HCT116 (cell line): ENCODE measurements at regions not wholly inside any gene's neighbourhood (a gene's known extent, or its start where the extent isn't known, plus 50 kb on each side); places are given as distances from the start of the nearest gene placed in this dataset.

Experiments used
- ATAC-seq: fragments of 200-7000 bp; cut with Tn5 transposase; 2 replicates; pipeline ENCODE4 v1.9.1; 2020; ENCODE audit warnings: mild to moderate bottlenecking, moderate library complexity
- BruUV-seq: library from RNA; stranded (reverse); fragments of 400-500 nt; replicated peaks from 2 replicates; lab custom pipeline; 2021; lab: Mats Ljungman, UMichigan
- CTCF ChIA-PET: fragments of 300-600 bp; sonication (Branson Sonifier 250); formaldehyde crosslinking; loops from one replicate; lab custom pipeline; 2021; ENCODE audit warnings: antibody characterized with exemption; lab: Charles Lee
- POLR2A ChIA-PET: fragments of 300-600, 350-600 bp; sonication (Branson Sonifier 250); formaldehyde crosslinking; loops from one replicate; lab custom pipeline; 2021; ENCODE audit warnings: antibody characterized with exemption; lab: Charles Lee
- RAD21 ChIA-PET, 2 experiments: fragments of 300-600 bp; sonication (Branson Sonifier 250); formaldehyde crosslinking; loops; one replicate each; lab custom pipeline; 2023; ENCODE audit warnings: low total read pairs in 2 of 2; ENCODE audit not compliant: uncharacterized antibody in 2 of 2, unreplicated experiment in 2 of 2, low non-redundant PET in 1 of 2; lab: Charles Lee
- DNase-seq: peaks from one replicate; pipeline ENCODE4 v3.0.0-alpha.2; 2010; ENCODE audit warnings: low read depth, low spot score
- H2AFZ ChIP-seq: fragments of 200-600 bp; shearing (Covaris generic), sonication (generic); 2 replicates; pipeline ENCODE4 v1.6.1; 2017; ENCODE audit warnings: low read depth, mixed run types, mixed read lengths, antibody characterized with exemption, low read length; ENCODE audit not compliant: poor library complexity, severe bottlenecking
- H3K27ac ChIP-seq: 2 replicates; pipeline ENCODE4 v1.5.1; 2012; ENCODE audit warnings: low read depth, low read length
- H3K27me3 ChIP-seq: fragments of 200-600 bp; sonication (generic); 2 replicates; pipeline ENCODE4 v1.6.1; 2016; ENCODE audit warnings: mixed run types, low read length, mixed read lengths; ENCODE audit not compliant: insufficient read depth
- H3K36me3 ChIP-seq, 2 experiments: fragments of 200-500 bp in 1 of 2; fragments of 200-600 bp in 1 of 2; sonication (Bioruptor generic) in 1 of 2; sonication (generic) in 1 of 2; 2 replicates each; pipeline versions ENCODE4 v1.5.1 to v1.6.1; 2014 to 2016; ENCODE audit warnings: low read length in 2 of 2, inconsistent platforms in 1 of 2, mixed read lengths in 1 of 2, mixed run types in 1 of 2; ENCODE audit not compliant: insufficient read depth in 2 of 2, control insufficient read depth in 1 of 2
- H3K4me1 ChIP-seq, 2 experiments: fragments of 200-600 bp in 1 of 2; sonication (generic) in 1 of 2; 2 replicates each; pipeline versions ENCODE4 v1.5.1 to v1.6.1; 2012 to 2017; ENCODE audit warnings: low read length in 2 of 2, inconsistent platforms in 1 of 2, mild to moderate bottlenecking in 1 of 2, mixed read lengths in 1 of 2, mixed run types in 1 of 2, moderate library complexity in 1 of 2; ENCODE audit not compliant: insufficient read depth in 2 of 2, control insufficient read depth in 1 of 2
- H3K4me2 ChIP-seq: fragments of 200-600 bp; sonication (generic); 2 replicates; pipeline ENCODE4 v1.6.1; 2017; ENCODE audit warnings: mixed run types, low read length, mixed read lengths
- H3K4me3 ChIP-seq, 2 experiments: fragments of 200-600 bp in 1 of 2; sonication (generic) in 1 of 2; replicated peaks in 1 of 2; 2 replicates each; pipeline ENCODE4 v1.5.1; 2011 to 2016; ENCODE audit warnings: low read length in 2 of 2, control low read depth in 1 of 2, low read depth in 1 of 2, mild to moderate bottlenecking in 1 of 2, mixed read lengths in 1 of 2, mixed run types in 1 of 2
- H3K79me2 ChIP-seq: fragments of 200-600 bp; sonication (generic); 2 replicates; pipeline ENCODE4 v1.6.1; 2017; ENCODE audit warnings: mild to moderate bottlenecking, mixed run types, low read length, moderate library complexity, mixed read lengths; ENCODE audit not compliant: insufficient read depth
- H3K9ac ChIP-seq: fragments of 200-600 bp; sonication (generic); 2 replicates; pipeline ENCODE4 v1.6.1; 2016; ENCODE audit warnings: low read length, mixed read lengths
- H3K9me2 ChIP-seq: fragments of 200-600 bp; sonication (generic), shearing (Covaris generic); 2 replicates; pipeline ENCODE4 v1.6.1; 2017; ENCODE audit warnings: mixed run types, mild to moderate bottlenecking, moderate library complexity; ENCODE audit not compliant: insufficient read depth
- H3K9me3 ChIP-seq, 2 experiments: fragments of 200-500 bp in 1 of 2; fragments of 200-600 bp in 1 of 2; sonication (Bioruptor generic) in 1 of 2; sonication (generic) in 1 of 2; 2 replicates each; pipeline ENCODE4 v1.6.1; 2014 to 2017; ENCODE audit warnings: low read length in 2 of 2, mixed read lengths in 2 of 2, inconsistent platforms in 1 of 2, low read depth in 1 of 2, mild to moderate bottlenecking in 1 of 2, mixed run types in 1 of 2, moderate library complexity in 1 of 2; ENCODE audit not compliant: control insufficient read depth in 1 of 2, insufficient read depth in 1 of 2
- H4K20me1 ChIP-seq: fragments of 200-600 bp; sonication (generic), shearing (Covaris generic); 2 replicates; pipeline ENCODE4 v1.6.1; 2017; ENCODE audit warnings: mixed run types, mild to moderate bottlenecking, moderate library complexity; ENCODE audit not compliant: insufficient read depth
- EGR1 ChIP-seq: IDR thresholded peaks from 2 replicates; pipeline ENCODE4 v1.6.1; 2012; ENCODE audit warnings: low read depth
- ELF1 ChIP-seq: IDR thresholded peaks from 2 replicates; pipeline ENCODE4 v1.6.1; 2012; ENCODE audit warnings: low read depth, borderline replicate concordance
- EZH2 ChIP-seq: fragments of 200-600 bp; sonication (generic); IDR thresholded peaks from 2 replicates; pipeline ENCODE4 v1.6.1; 2017; ENCODE audit warnings: antibody characterized with exemption, mixed run types
- FOSL1 ChIP-seq: IDR thresholded peaks from 2 replicates; pipeline ENCODE4 v1.6.1; 2012; ENCODE audit warnings: low read depth
- POLR2AphosphoS5 ChIP-seq: IDR thresholded peaks from 2 replicates; pipeline ENCODE4 v1.6.1; 2011; ENCODE audit warnings: mild to moderate bottlenecking, low read depth, low read length, moderate library complexity
- SP1 ChIP-seq: IDR thresholded peaks from 2 replicates; pipeline ENCODE4 v1.6.1; 2012; ENCODE audit warnings: low read depth
- SRF ChIP-seq: IDR thresholded peaks from 2 replicates; pipeline ENCODE4 v1.6.1; 2012; ENCODE audit warnings: low read depth
- YY1 ChIP-seq: IDR thresholded peaks from 2 replicates; pipeline ENCODE4 v1.6.1; 2011; ENCODE audit warnings: low read length, low read depth, moderate library complexity, mild to moderate bottlenecking; ENCODE audit not compliant: insufficient replicate concordance; ENCODE audit errors: extremely low read depth
- ZFX ChIP-seq: fragments of 450-650 bp; IDR thresholded peaks from 2 replicates; pipeline ENCODE4 v1.6.1; 2017
- intact Hi-C: fragments of 100-400 bp; cut with micrococcal nuclease; formaldehyde crosslinking; loops from 2 replicates; pipeline ENCODE4 v1.10.0; 2022
- TF ChIP-seq, protein P1 (sequence below): IDR thresholded peaks from 2 replicates; pipeline ENCODE4 v1.6.1; 2012; ENCODE audit warnings: low read depth
- TF ChIP-seq, protein P2 (sequence below): IDR thresholded peaks from 2 replicates; pipeline ENCODE4 v1.6.1; 2012

GRCh38 chr6:126118058-126118755 is 131.9 kb downstream of the TRMT11 start:
- CTCF ChIA-PET, result no interaction called here
- Histone ChIP-seq H4K20me1 (no peaks in the 10 kb centered on the region), H3K4me2 (no peak overlapping the region), H3K36me3 (no peaks in the 10 kb centered on the region), H3K9ac (no peak overlapping the region), H3K4me3 (no peak overlapping the region), H3K27ac (no peak overlapping the region), H2AFZ (no peak overlapping the region), H3K4me1 (no peaks in the 10 kb centered on the region), H3K9me2 (no peaks in the 10 kb centered on the region), H3K27me3 (no peaks in the 10 kb centered on the region), H3K79me2 (no peaks in the 10 kb centered on the region), H3K9me3 (no peaks in the 10 kb centered on the region)
- no TSS peak for BruUV-seq
- intact Hi-C loops, result no loop called here
- POLR2A ChIA-PET, result no interaction called here
- TF ChIP-seq FOSL1, result no peak
- TF ChIP-seq, protein P1, sequence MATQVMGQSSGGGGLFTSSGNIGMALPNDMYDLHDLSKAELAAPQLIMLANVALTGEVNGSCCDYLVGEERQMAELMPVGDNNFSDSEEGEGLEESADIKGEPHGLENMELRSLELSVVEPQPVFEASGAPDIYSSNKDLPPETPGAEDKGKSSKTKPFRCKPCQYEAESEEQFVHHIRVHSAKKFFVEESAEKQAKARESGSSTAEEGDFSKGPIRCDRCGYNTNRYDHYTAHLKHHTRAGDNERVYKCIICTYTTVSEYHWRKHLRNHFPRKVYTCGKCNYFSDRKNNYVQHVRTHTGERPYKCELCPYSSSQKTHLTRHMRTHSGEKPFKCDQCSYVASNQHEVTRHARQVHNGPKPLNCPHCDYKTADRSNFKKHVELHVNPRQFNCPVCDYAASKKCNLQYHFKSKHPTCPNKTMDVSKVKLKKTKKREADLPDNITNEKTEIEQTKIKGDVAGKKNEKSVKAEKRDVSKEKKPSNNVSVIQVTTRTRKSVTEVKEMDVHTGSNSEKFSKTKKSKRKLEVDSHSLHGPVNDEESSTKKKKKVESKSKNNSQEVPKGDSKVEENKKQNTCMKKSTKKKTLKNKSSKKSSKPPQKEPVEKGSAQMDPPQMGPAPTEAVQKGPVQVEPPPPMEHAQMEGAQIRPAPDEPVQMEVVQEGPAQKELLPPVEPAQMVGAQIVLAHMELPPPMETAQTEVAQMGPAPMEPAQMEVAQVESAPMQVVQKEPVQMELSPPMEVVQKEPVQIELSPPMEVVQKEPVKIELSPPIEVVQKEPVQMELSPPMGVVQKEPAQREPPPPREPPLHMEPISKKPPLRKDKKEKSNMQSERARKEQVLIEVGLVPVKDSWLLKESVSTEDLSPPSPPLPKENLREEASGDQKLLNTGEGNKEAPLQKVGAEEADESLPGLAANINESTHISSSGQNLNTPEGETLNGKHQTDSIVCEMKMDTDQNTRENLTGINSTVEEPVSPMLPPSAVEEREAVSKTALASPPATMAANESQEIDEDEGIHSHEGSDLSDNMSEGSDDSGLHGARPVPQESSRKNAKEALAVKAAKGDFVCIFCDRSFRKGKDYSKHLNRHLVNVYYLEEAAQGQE, result no peak
- no peak for TF ChIP-seq EGR1
- TF ChIP-seq ELF1, result no peak
- TF ChIP-seq YY1, result no peak
- TF ChIP-seq EZH2, result no peak
- TF ChIP-seq POLR2AphosphoS5, result no peak
- TF ChIP-seq ZFX, result no peak
- TF ChIP-seq, protein P2, sequence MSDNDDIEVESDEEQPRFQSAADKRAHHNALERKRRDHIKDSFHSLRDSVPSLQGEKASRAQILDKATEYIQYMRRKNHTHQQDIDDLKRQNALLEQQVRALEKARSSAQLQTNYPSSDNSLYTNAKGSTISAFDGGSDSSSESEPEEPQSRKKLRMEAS, result no peak
- no peak for TF ChIP-seq SRF
- no peak for TF ChIP-seq SP1
- DNase-seq (no peak), ATAC-seq (no peak)
- RAD21 ChIA-PET, result no interaction called here
